ENCODE measurements at regions not wholly inside any gene's neighbourhood (a gene's known extent, or its start where the extent isn't known, plus 50 kb on each side); places are given as distances from the start of the nearest gene placed in this dataset.

DNA sequence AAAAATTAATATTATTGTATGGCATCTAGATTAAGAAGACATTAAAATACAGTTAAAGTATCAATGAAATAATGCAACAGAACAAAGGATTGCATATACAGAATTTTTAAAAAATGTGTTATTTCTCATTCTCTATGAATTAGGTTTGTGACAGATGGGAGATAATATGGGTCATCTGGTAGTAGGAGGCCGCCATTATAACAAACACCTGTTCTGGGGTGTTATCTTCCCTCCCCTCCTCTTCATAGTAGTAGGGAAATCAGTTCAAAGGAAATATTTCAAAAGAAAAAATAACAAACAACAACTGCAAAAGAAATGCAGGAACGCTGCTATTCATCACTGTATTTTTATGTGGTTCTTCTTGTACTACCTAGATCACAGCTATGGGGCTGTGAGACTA, 187.0 kb upstream of the ATP2B1 start:
- TF ChIP-seq, protein P1, sequence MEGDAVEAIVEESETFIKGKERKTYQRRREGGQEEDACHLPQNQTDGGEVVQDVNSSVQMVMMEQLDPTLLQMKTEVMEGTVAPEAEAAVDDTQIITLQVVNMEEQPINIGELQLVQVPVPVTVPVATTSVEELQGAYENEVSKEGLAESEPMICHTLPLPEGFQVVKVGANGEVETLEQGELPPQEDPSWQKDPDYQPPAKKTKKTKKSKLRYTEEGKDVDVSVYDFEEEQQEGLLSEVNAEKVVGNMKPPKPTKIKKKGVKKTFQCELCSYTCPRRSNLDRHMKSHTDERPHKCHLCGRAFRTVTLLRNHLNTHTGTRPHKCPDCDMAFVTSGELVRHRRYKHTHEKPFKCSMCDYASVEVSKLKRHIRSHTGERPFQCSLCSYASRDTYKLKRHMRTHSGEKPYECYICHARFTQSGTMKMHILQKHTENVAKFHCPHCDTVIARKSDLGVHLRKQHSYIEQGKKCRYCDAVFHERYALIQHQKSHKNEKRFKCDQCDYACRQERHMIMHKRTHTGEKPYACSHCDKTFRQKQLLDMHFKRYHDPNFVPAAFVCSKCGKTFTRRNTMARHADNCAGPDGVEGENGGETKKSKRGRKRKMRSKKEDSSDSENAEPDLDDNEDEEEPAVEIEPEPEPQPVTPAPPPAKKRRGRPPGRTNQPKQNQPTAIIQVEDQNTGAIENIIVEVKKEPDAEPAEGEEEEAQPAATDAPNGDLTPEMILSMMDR (IDR thresholded peaks at IDR 0.05; ENCODE audit: unreplicated experiment in 3 of 3): no peak
- Mint-ChIP-seq H3K36me3 (ENCODE audit: low read depth) (peaks cover 2% of the 10 kb centered on the region), H3K9me3 (peaks cover 3% of the 10 kb centered on the region), H3K4me1 (peaks cover 32% of the 10 kb centered on the region), H3K4me3 (no peak overlapping the region), H3K27ac (no peak overlapping the region), H3K27me3 (ENCODE audit: low read depth) (no peaks in the 10 kb centered on the region)

DNA sequence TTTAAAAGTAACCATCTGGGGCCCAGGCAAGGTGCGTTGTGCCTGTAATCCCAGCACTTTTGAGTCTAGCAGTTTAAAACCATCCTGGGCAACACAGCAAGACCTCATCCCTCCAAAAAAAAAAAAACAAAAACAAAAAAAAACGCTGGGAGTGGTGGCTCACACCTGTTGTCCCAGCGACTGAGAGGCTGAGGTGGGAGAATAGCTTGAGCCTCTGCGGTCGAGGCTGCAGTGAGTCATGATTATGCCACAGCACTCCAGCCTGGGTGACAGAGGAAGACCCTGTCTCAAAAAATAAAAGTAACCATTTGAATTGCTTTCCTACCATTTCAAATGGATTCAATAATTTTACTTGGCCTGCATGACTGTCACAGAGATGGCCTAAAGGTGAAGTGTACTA, 186.5 kb upstream of the ATP2B1 start:
- no peak overlapping the region for H3K4me3 Mint-ChIP-seq
- no peak overlapping the region for H3K27ac Mint-ChIP-seq
- no peaks in the 10 kb centered on the region for H3K27me3 Mint-ChIP-seq (ENCODE audit: low read depth)
- TF ChIP-seq, protein P1 (IDR thresholded peaks at IDR 0.05; ENCODE audit: unreplicated experiment in 3 of 3): no peak
- peaks cover 6% of the 10 kb centered on the region for H3K36me3 Mint-ChIP-seq (ENCODE audit: low read depth)
- peaks cover 4% of the 10 kb centered on the region for H3K9me3 Mint-ChIP-seq
- H3K4me1 Mint-ChIP-seq: peaks cover 31% of the 10 kb centered on the region

DNA sequence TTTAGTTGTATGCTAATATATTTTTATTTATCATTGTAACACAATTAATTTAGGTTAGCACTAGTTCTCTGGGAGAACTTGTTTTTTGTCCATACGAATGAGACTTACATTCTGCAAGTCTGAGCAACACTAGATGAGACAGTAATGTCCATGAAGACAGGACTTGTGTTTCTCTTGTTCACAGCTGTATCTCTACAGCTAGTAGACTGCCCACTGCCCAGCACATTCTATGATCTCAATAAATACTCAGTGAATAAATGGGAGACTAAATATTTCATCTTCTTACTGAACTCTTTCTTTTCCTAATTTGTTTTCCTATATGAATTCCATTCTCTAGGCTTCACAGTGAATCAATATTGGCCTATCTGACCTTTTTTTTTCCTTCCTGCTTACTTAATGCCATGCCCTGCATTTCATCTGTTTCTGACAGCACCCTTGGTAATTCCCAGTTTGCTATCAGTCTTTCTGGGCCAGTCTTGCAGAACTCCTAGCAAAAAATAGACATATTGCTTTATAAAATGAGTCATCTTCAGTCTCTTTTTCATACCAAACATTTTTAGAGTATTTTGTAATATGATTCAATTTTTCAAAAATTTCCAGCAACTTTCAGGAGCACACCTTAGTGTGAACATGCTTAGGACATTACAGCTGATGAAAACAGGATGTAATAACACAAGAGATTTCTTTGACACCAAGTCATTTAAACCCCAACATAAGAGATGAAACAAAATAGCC, 185.5 kb upstream of the ATP2B1 start:
- H3K4me3 Mint-ChIP-seq: no peak overlapping the region
- H3K27me3 Mint-ChIP-seq (ENCODE audit: low read depth): no peaks in the 10 kb centered on the region
- no peak overlapping the region for H3K27ac Mint-ChIP-seq
- TF ChIP-seq, protein P1 (IDR thresholded peaks at IDR 0.05; ENCODE audit: unreplicated experiment in 3 of 3): no peak
- H3K9me3 Mint-ChIP-seq: peaks cover 8% of the 10 kb centered on the region
- H3K36me3 Mint-ChIP-seq (ENCODE audit: low read depth): peaks cover 6% of the 10 kb centered on the region
- peaks cover 22% of the 10 kb centered on the region for H3K4me1 Mint-ChIP-seq

DNA sequence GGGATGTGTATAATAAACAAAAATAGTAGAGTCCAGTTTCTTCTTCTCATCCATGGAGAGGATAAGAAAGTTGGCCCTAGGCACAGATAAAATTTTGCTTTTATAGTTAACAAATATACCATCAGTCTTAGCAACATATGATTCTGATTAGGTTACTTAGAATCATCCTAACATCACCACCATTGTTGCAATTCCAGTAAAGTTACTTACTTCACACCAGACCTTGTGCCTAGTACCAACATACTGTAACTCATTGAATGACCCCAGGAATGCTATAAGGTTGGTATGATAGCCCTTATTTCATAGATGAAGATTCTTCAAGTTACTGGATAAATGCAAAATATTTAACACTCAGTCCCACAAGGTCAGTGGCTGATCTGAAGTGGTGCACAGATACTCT, 183.8 kb upstream of the ATP2B1 start:
- Mint-ChIP-seq H3K4me1 (peaks cover 12% of the 10 kb centered on the region), H3K27me3 (ENCODE audit: low read depth) (no peaks in the 10 kb centered on the region), H3K27ac (no peak overlapping the region), H3K36me3 (ENCODE audit: low read depth) (peaks cover 6% of the 10 kb centered on the region), H3K4me3 (no peak overlapping the region), H3K9me3 (peaks cover 9% of the 10 kb centered on the region)
- TF ChIP-seq, protein P1 (IDR thresholded peaks at IDR 0.05; ENCODE audit: unreplicated experiment in 3 of 3): no peak

DNA sequence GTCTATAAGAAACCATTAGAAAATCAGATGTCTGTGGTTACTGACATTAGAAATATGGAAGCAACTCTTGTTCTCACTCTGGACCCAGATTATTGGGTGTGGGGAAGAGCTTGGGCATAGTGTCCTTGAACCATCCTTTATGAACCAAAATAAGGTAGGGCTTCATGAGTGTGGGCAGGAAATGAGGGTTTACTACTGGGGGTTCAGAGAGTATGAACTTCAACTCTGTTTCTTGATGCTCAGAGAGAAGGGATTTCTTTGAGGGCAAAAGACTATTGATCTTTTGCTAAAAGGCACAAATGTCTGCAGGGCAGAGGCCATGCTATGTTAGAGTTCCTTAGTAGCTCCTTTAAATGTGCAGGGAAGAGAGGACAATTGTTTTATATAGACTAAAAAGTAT, 183.3 kb upstream of the ATP2B1 start:
- Mint-ChIP-seq H3K4me1 (peaks cover 14% of the 10 kb centered on the region), H3K9me3 (peaks cover 9% of the 10 kb centered on the region), H3K36me3 (ENCODE audit: low read depth) (peaks cover 6% of the 10 kb centered on the region), H3K27me3 (ENCODE audit: low read depth) (no peaks in the 10 kb centered on the region), H3K27ac (no peak overlapping the region), H3K4me3 (no peak overlapping the region)
- TF ChIP-seq, protein P1 (IDR thresholded peaks at IDR 0.05; ENCODE audit: unreplicated experiment in 3 of 3): no peak

DNA sequence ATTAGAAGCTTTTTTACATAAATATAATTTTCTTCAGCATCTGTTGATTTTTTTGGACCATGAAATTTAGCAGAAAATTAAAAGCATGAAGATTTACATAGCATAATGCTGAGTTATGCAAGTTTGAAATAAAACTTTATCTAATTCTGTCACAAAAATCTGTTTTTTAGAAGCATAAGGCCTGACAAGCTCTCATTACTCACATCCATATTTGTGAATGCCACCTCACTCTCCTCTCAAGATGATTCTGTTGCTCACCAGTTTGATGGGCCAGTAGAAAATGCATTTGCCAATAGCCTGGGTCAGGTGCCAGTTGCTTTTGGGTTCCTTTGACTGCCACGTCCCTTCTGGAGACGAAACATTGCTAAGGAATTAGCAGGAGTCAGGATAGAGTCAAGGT, 181.5 kb upstream of the ATP2B1 start:
- no peak overlapping the region for H3K4me3 Mint-ChIP-seq
- TF ChIP-seq, protein P1 (IDR thresholded peaks at IDR 0.05; ENCODE audit: unreplicated experiment in 3 of 3): no peak
- no peak overlapping the region for H3K27ac Mint-ChIP-seq
- H3K36me3 Mint-ChIP-seq (ENCODE audit: low read depth): peaks cover 6% of the 10 kb centered on the region
- no peaks in the 10 kb centered on the region for H3K27me3 Mint-ChIP-seq (ENCODE audit: low read depth)
- H3K4me1 Mint-ChIP-seq: peaks cover 31% of the 10 kb centered on the region
- H3K9me3 Mint-ChIP-seq: peaks cover 9% of the 10 kb centered on the region

Measured in nephron (organoid).